ENCODE measurements at regions not wholly inside any gene's neighbourhood (a gene's known extent, or its start where the extent isn't known, plus 50 kb on each side); places are given as distances from the start of the nearest gene placed in this dataset.

- no peak overlapping the region for H3K27ac ChIP-seq
- WGBS, 2 experiments (ENCODE audit: low coverage in 1 of 2, low lambda C conversion rate in 2 of 2, missing lambda C conversion rate in 2 of 2): 93 to 99% methylated on average over 2 of the region's 2 CpGs
- H3K36me3 ChIP-seq (ENCODE audit: low read depth): no peaks in the 10 kb centered on the region
- in situ Hi-C loops (cut with MboI): loop anchor here (10.0 kb wide), 1 partner anchor 137 kb away; no protein-coding TSS in a partner anchor
- H3K9ac ChIP-seq: no peak overlapping the region
- no peaks in the 10 kb centered on the region for H3K9me2 ChIP-seq (ENCODE audit: insufficient read depth)
- no peak overlapping the region for H2AFZ ChIP-seq
- H4K20me1 ChIP-seq (ENCODE audit: insufficient read depth): no peaks in the 10 kb centered on the region
- H3K4me1 ChIP-seq (ENCODE audit: insufficient read depth): peaks cover 48% of the 10 kb centered on the region
- no peak overlapping the region for H3K4me2 ChIP-seq (ENCODE audit: unreplicated experiment)
- H3K9me3 ChIP-seq (ENCODE audit: low read depth): no peaks in the 10 kb centered on the region
- peaks cover 62% of the 10 kb centered on the region for H3F3A ChIP-seq (ENCODE audit: insufficient read depth)
- no peaks in the 10 kb centered on the region for H3K27me3 ChIP-seq (replicated peaks; ENCODE audit: insufficient read depth)
- no peak for DNase-seq
- no peak overlapping the region for H3K4me3 ChIP-seq
- TF ChIP-seq EZH2 (IDR thresholded peaks at IDR 0.05; ENCODE audit: insufficient read depth, poor library complexity, severe bottlenecking) (no peak), EZH2phosphoT487 (IDR thresholded peaks at IDR 0.05; ENCODE audit: insufficient read depth, low read depth) (no peak)
- H3K79me2 ChIP-seq (ENCODE audit: insufficient read depth): peaks cover 91% of the 10 kb centered on the region
Observed at GRCh38 chr1:201701831-201702230, 127.1 kb upstream of the IPO9 start.

- TF ChIP-seq EZH2phosphoT487 (IDR thresholded peaks at IDR 0.05; ENCODE audit: insufficient read depth, low read depth) (no peak), EZH2 (IDR thresholded peaks at IDR 0.05; ENCODE audit: insufficient read depth, poor library complexity, severe bottlenecking) (no peak)
- Histone ChIP-seq H3K79me2 (ENCODE audit: insufficient read depth) (peaks cover 91% of the 10 kb centered on the region), H2AFZ (no peak overlapping the region), H3F3A (ENCODE audit: insufficient read depth) (peaks cover 55% of the 10 kb centered on the region), H3K27ac (peak overlapping the region; percentile 99), H3K9me3 (ENCODE audit: low read depth) (no peaks in the 10 kb centered on the region), H3K36me3 (ENCODE audit: low read depth) (no peaks in the 10 kb centered on the region), H3K27me3 (replicated peaks; ENCODE audit: insufficient read depth) (no peaks in the 10 kb centered on the region), H4K20me1 (ENCODE audit: insufficient read depth) (no peaks in the 10 kb centered on the region), H3K9me2 (ENCODE audit: insufficient read depth) (no peaks in the 10 kb centered on the region), H3K4me1 (ENCODE audit: insufficient read depth) (peaks cover 41% of the 10 kb centered on the region), H3K4me3 (no peak overlapping the region), H3K9ac (peak overlapping the region; percentile 74), H3K4me2 (ENCODE audit: unreplicated experiment) (peak overlapping the region; percentile 55)
- WGBS, 2 experiments (ENCODE audit: low coverage in 1 of 2, low lambda C conversion rate in 2 of 2, missing lambda C conversion rate in 2 of 2): 46 to 68% methylated on average over 2 of the region's 2 CpGs
- DNase-seq: peak; percentile 36
- in situ Hi-C loops (cut with MboI): loop anchor here (10.0 kb wide), 1 partner anchor 138 kb away; no protein-coding TSS in a partner anchor
Observed at GRCh38 chr1:201702936-201703335, 126.0 kb upstream of the IPO9 start.

- WGBS, 2 experiments (ENCODE audit: low coverage in 1 of 2, low lambda C conversion rate in 2 of 2, missing lambda C conversion rate in 2 of 2): 5% methylated on average over 23 of the region's 23 CpGs
- peaks cover 44% of the 10 kb centered on the region for H3K4me1 ChIP-seq (ENCODE audit: insufficient read depth)
- in situ Hi-C loops (cut with MboI): loop anchor here (10.0 kb wide), 1 partner anchor 139 kb away; no protein-coding TSS in a partner anchor
Observed at GRCh38 chr1:201703621-201704438, 125.1 kb upstream of the IPO9 start.

GRCh38 chr1:201704439-201704792 is 124.5 kb upstream of the IPO9 start:
- H2AFZ ChIP-seq: no peak overlapping the region
- no peak for TF ChIP-seq EZH2phosphoT487 (IDR thresholded peaks at IDR 0.05; ENCODE audit: insufficient read depth, low read depth)
- TF ChIP-seq EZH2 (IDR thresholded peaks at IDR 0.05; ENCODE audit: insufficient read depth, poor library complexity, severe bottlenecking): no peak

More at GRCh38 chr1:201703621-201704438, 125.1 kb upstream of the IPO9 start:
- no peaks in the 10 kb centered on the region for H3K36me3 ChIP-seq (ENCODE audit: low read depth)
- TF ChIP-seq EZH2 (IDR thresholded peaks at IDR 0.05; ENCODE audit: insufficient read depth, poor library complexity, severe bottlenecking): no peak
- no peak for TF ChIP-seq EZH2phosphoT487 (IDR thresholded peaks at IDR 0.05; ENCODE audit: insufficient read depth, low read depth)
- peaks cover 61% of the 10 kb centered on the region for H3F3A ChIP-seq (ENCODE audit: insufficient read depth)
- peak overlapping the region; percentile 74 for H3K9ac ChIP-seq
- no peaks in the 10 kb centered on the region for H3K27me3 ChIP-seq (replicated peaks; ENCODE audit: insufficient read depth)
- H3K9me2 ChIP-seq (ENCODE audit: insufficient read depth): no peaks in the 10 kb centered on the region
- H3K79me2 ChIP-seq (ENCODE audit: insufficient read depth): peaks cover 91% of the 10 kb centered on the region
- peak overlapping the region; percentile 55 for H3K4me2 ChIP-seq (ENCODE audit: unreplicated experiment)
- peak; percentile 93 for DNase-seq
- H3K27ac ChIP-seq: peak overlapping the region; percentile 99
- 0 out of 2 replicates have a peak overlapping the region, but pooled peaks have one; percentile 18 for H3K4me3 ChIP-seq
- H4K20me1 ChIP-seq (ENCODE audit: insufficient read depth): no peaks in the 10 kb centered on the region
- no peak overlapping the region for H2AFZ ChIP-seq
- no peaks in the 10 kb centered on the region for H3K9me3 ChIP-seq (ENCODE audit: low read depth)

More at GRCh38 chr1:201704439-201704792, 124.5 kb upstream of the IPO9 start:
- H3K79me2 ChIP-seq (ENCODE audit: insufficient read depth): peaks cover 94% of the 10 kb centered on the region
- peak overlapping the region; percentile 15; the same call in 1 of the 2 replicates for H3K9ac ChIP-seq
- H3K4me1 ChIP-seq (ENCODE audit: insufficient read depth): peaks cover 48% of the 10 kb centered on the region
- no peak overlapping the region for H3K4me3 ChIP-seq
- peak overlapping the region; percentile 99 for H3K27ac ChIP-seq
- no peaks in the 10 kb centered on the region for H3K9me3 ChIP-seq (ENCODE audit: low read depth)
- no peaks in the 10 kb centered on the region for H3K9me2 ChIP-seq (ENCODE audit: insufficient read depth)
- in situ Hi-C loops (cut with MboI): loop anchor here (10.0 kb wide), 1 partner anchor 140 kb away; no protein-coding TSS in a partner anchor
- peaks cover 65% of the 10 kb centered on the region for H3F3A ChIP-seq (ENCODE audit: insufficient read depth)
- no peaks in the 10 kb centered on the region for H3K27me3 ChIP-seq (replicated peaks; ENCODE audit: insufficient read depth)
- no peaks in the 10 kb centered on the region for H4K20me1 ChIP-seq (ENCODE audit: insufficient read depth)
- H3K4me2 ChIP-seq (ENCODE audit: unreplicated experiment): no peak overlapping the region
- H3K36me3 ChIP-seq (ENCODE audit: low read depth): no peaks in the 10 kb centered on the region
- 34 to 49% methylated on average over 2 of the region's 2 CpGs for WGBS, 2 experiments (ENCODE audit: low coverage in 1 of 2, low lambda C conversion rate in 2 of 2, missing lambda C conversion rate in 2 of 2)
- DNase-seq: no peak

All from GM23248 (cell line).